Activated CD8-positive, alpha-beta memory T cell treated with anti-CD3 and anti-CD28 coated beads for 4 hours (primary cell): ENCODE measurements at regions not wholly inside any gene's neighbourhood (a gene's known extent, or its start where the extent isn't known, plus 50 kb on each side); places are given as distances from the start of the nearest gene placed in this dataset.

Source experiments
- DNase-seq, 2 donors: peaks; one replicate each; pipeline ENCODE4 v3.0.0-alpha.2; 2020; ENCODE audit warnings: low read depth in 2 of 2

- DNase-seq, result no peak
Measured at GRCh38 chr6:43904311-43905123, 134.5 kb downstream of the VEGFA start.

GRCh38 chr6:43903739-43904290 is 133.8 kb downstream of the VEGFA start:
- no peak for DNase-seq

- DNase-seq, result no peak
Measured at GRCh38 chr6:43901733-43902230, 131.8 kb downstream of the VEGFA start.

GRCh38 chr6:43900916-43901732 is 131.1 kb downstream of the VEGFA start:
- DNase-seq, result no peak

- DNase-seq, result no peak
Measured at GRCh38 chr6:43900560-43900915, 130.5 kb downstream of the VEGFA start.

GRCh38 chr6:43899830-43900229 is 129.8 kb downstream of the VEGFA start:
- DNase-seq, result no peak

GRCh38 chr6:43898358-43899131 is 128.5 kb downstream of the VEGFA start:
- DNase-seq, result no peak

GRCh38 chr6:43897571-43898302 is 127.7 kb downstream of the VEGFA start:
- no peak for DNase-seq

GRCh38 chr6:43896329-43897255 is 126.6 kb downstream of the VEGFA start:
- no peak for DNase-seq

- no peak for DNase-seq
Measured at GRCh38 chr6:43895656-43896328, 125.8 kb downstream of the VEGFA start.

GRCh38 chr6:43893073-43893472 is 123.1 kb downstream of the VEGFA start:
- DNase-seq, result no peak

GRCh38 chr6:43891072-43891870 is 121.3 kb downstream of the VEGFA start:
- DNase-seq, result no peak

GRCh38 chr6:43890197-43891062 is 120.4 kb downstream of the VEGFA start:
- no peak for DNase-seq

GRCh38 chr6:43887906-43888683 is 118.1 kb downstream of the VEGFA start:
- no peak for DNase-seq

GRCh38 chr6:43887340-43887858 is 117.4 kb downstream of the VEGFA start:
- DNase-seq, result no peak

GRCh38 chr6:43886717-43887339 is 116.8 kb downstream of the VEGFA start:
- no peak for DNase-seq
